ENCODE measurements at regions not wholly inside any gene's neighbourhood (a gene's known extent, or its start where the extent isn't known, plus 50 kb on each side); places are given as distances from the start of the nearest gene placed in this dataset.

GRCh38 chr7:115494529-115495147 is 535.9 kb downstream of the TFEC start:
- ChIA-PET POLR2A (no interaction called here), CTCF (no interaction called here)
- peaks cover 4% of the 10 kb centered on the region; the same call in 1 of the 2 replicates for H3K4me1 ChIP-seq (ENCODE audit: control insufficient read depth, insufficient read depth, low read length)
- no peak overlapping the region for H3K27ac ChIP-seq (ENCODE audit: extremely low read depth, low read depth, low read length)
- H3K36me3 ChIP-seq (ENCODE audit: control insufficient read depth in 2 of 2, insufficient read depth in 1 of 2, low read length in 2 of 2) = no peaks in the 10 kb centered on the region
- TF ChIP-seq ZNF560 (tag by site-specific recombination; IDR thresholded peaks at IDR 0.05; ENCODE audit: borderline replicate concordance) (no peak), ZNF510 (tag by site-specific recombination; IDR thresholded peaks at IDR 0.05; ENCODE audit: insufficient replicate concordance) (no peak), ZBTB17 (tag by site-specific recombination; IDR thresholded peaks at IDR 0.05) (peak; percentile 88), ZNF704 (tag by site-specific recombination; IDR thresholded peaks at IDR 0.05) (no peak), ZNF280D (tag by site-specific recombination; IDR thresholded peaks at IDR 0.05) (no peak), CTCF (tag by site-specific recombination; IDR thresholded peaks at IDR 0.05) (no peak), ZNF394 (tag by site-specific recombination; IDR thresholded peaks at IDR 0.05; ENCODE audit: borderline replicate concordance) (peak; percentile 55; the same call in 1 of the 2 replicates), TRIM28 (IDR thresholded peaks at IDR 0.05; ENCODE audit: borderline replicate concordance, low read length) (no peak), ZBTB48 (tag by site-specific recombination; IDR thresholded peaks at IDR 0.05) (no peak)
- H3K4me3 ChIP-seq (ENCODE audit: low read depth, low read length) = no peak overlapping the region
- H3K9me3 ChIP-seq (ENCODE audit: control insufficient read depth, insufficient read depth, low read depth, low read length) = no peaks in the 10 kb centered on the region

GRCh38 chr7:115493381-115493780 is 537.2 kb downstream of the TFEC start:
- H3K4me3 ChIP-seq (ENCODE audit: low read depth, low read length) = no peak overlapping the region
- H3K36me3 ChIP-seq (ENCODE audit: control insufficient read depth in 2 of 2, insufficient read depth in 1 of 2, low read length in 2 of 2) = no peaks in the 10 kb centered on the region
- H3K9me3 ChIP-seq (ENCODE audit: control insufficient read depth, insufficient read depth, low read depth, low read length) = no peaks in the 10 kb centered on the region
- POLR2A ChIA-PET = no interaction called here
- TF ChIP-seq ZNF16 (tag by site-specific recombination; IDR thresholded peaks at IDR 0.05; ENCODE audit: low read depth) = no peak
- TF ChIP-seq ZNF555 (tag by site-specific recombination; conservative IDR thresholded peaks at IDR 0.05) = no peak
- TF ChIP-seq ZNF184 (tag by site-specific recombination; IDR thresholded peaks at IDR 0.05) = no peak
- TF ChIP-seq ZNF747 (tag by site-specific recombination; IDR thresholded peaks at IDR 0.05) = no peak
- TF ChIP-seq ZNF692 (tag by site-specific recombination; IDR thresholded peaks at IDR 0.05) = no peak
- TF ChIP-seq MEIS1 (CRISPR knock-in tag; IDR thresholded peaks at IDR 0.05; ENCODE audit: borderline replicate concordance) = no peak
- TF ChIP-seq ZNF561 (tag by site-specific recombination; IDR thresholded peaks at IDR 0.05; ENCODE audit: borderline replicate concordance) = no peak
- no peak for TF ChIP-seq ZNF529 (tag by site-specific recombination; IDR thresholded peaks at IDR 0.05; ENCODE audit: insufficient replicate concordance)
- no peak overlapping the region for H3K27ac ChIP-seq (ENCODE audit: extremely low read depth, low read depth, low read length)
- H3K4me1 ChIP-seq (ENCODE audit: control insufficient read depth, insufficient read depth, low read length) = peaks cover 4% of the 10 kb centered on the region; the same call in 1 of the 2 replicates
- CTCF ChIA-PET = interaction anchor here (0.6 to 0.7 kb wide), 2 partner anchors 19 to 32 kb away, joined by 3 read pairs; no protein-coding TSS in a partner anchor
